ENCODE measurements at regions not wholly inside any gene's neighbourhood (a gene's known extent, or its start where the extent isn't known, plus 50 kb on each side); places are given as distances from the start of the nearest gene placed in this dataset.

DNA sequence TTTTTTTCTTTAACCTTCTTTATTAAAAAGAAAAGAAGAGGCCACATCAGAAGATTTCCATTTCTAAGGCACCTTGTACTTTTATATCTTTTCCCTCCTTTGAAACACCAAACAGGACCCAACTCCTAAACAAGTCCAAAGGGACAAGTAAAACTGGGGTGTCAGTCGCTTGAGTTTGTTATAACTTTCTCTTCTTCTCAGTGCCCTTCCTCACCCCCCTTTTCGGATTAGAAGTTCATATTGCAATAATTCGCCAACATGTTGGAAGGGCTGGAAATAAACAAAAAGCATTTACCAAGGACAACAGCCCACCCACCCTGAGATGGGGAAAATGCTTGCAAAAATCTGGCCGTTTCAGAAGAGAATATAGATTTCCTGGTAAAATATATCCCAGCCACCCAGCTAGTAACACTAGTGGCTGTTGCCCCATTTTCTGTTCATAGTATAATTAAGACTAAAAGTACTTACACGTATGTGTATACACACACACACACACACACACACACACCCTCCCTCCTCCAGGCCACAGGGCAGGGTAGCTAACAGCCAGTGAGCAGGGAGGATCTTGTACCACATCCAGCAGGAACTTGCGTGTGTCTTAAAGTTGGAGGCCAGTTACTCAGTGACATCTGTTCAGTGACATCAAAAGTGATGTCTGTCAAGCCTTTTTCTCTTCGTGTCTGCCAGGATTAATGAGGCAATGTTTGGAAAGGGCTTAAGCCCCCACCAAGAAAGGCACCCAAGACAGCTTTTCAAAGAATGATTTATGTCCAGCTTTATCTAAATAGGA lies 149.1 kb upstream of the KLF4 start:
- TF ChIP-seq EP300 (IDR thresholded peaks at IDR 0.05), result no peak
- TF ChIP-seq, protein P1, sequence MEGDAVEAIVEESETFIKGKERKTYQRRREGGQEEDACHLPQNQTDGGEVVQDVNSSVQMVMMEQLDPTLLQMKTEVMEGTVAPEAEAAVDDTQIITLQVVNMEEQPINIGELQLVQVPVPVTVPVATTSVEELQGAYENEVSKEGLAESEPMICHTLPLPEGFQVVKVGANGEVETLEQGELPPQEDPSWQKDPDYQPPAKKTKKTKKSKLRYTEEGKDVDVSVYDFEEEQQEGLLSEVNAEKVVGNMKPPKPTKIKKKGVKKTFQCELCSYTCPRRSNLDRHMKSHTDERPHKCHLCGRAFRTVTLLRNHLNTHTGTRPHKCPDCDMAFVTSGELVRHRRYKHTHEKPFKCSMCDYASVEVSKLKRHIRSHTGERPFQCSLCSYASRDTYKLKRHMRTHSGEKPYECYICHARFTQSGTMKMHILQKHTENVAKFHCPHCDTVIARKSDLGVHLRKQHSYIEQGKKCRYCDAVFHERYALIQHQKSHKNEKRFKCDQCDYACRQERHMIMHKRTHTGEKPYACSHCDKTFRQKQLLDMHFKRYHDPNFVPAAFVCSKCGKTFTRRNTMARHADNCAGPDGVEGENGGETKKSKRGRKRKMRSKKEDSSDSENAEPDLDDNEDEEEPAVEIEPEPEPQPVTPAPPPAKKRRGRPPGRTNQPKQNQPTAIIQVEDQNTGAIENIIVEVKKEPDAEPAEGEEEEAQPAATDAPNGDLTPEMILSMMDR (IDR thresholded peaks at IDR 0.05), result no peak
- TF ChIP-seq POLR2A (IDR thresholded peaks at IDR 0.05), result no peak
